ENCODE measurements at regions not wholly inside any gene's neighbourhood (a gene's known extent, or its start where the extent isn't known, plus 50 kb on each side); places are given as distances from the start of the nearest gene placed in this dataset.
"Not testable (repeated sequence)": the region's sequence is repeated elsewhere in the genome, so short reads cannot be mapped to it uniquely, and the experiment has no call there.

- DNase-seq (ENCODE audit: low read depth in 4 of 4, low spot score in 2 of 4): not testable (repeated sequence)
Measured at GRCh38 chr10:71106151-71106550, 106.2 kb upstream of the UNC5B start.

GRCh38 chr10:71107117-71107516 is 105.3 kb upstream of the UNC5B start:
- DNase-seq (ENCODE audit: low read depth in 4 of 4, low spot score in 2 of 4): not testable (repeated sequence)

- not testable (repeated sequence) for DNase-seq (ENCODE audit: low read depth in 4 of 4, low spot score in 2 of 4)
Measured at GRCh38 chr10:71108042-71108441, 104.3 kb upstream of the UNC5B start.

GRCh38 chr10:71112138-71112785 is 100.1 kb upstream of the UNC5B start:
- no peak for DNase-seq (ENCODE audit: low read depth in 4 of 4, low spot score in 2 of 4)

GRCh38 chr10:71116426-71116825 is 95.9 kb upstream of the UNC5B start:
- DNase-seq (ENCODE audit: low read depth in 4 of 4, low spot score in 2 of 4): no peak

- not testable (repeated sequence) for DNase-seq (ENCODE audit: low read depth in 4 of 4, low spot score in 2 of 4)
Measured at GRCh38 chr10:71117589-71117988, 94.8 kb upstream of the UNC5B start.

- no peak for DNase-seq (ENCODE audit: low read depth in 4 of 4, low spot score in 2 of 4)
Measured at GRCh38 chr10:71123023-71123422, 89.3 kb upstream of the UNC5B start.

GRCh38 chr10:71124921-71125748 is 87.2 kb upstream of the UNC5B start:
- no peak for DNase-seq (ENCODE audit: low read depth in 4 of 4, low spot score in 2 of 4)

- DNase-seq (ENCODE audit: low read depth in 4 of 4, low spot score in 2 of 4): no peak
Measured at GRCh38 chr10:71125749-71126107, 86.6 kb upstream of the UNC5B start.

- DNase-seq (ENCODE audit: low read depth in 4 of 4, low spot score in 2 of 4): no peak
Measured at GRCh38 chr10:71126432-71126831, 85.9 kb upstream of the UNC5B start.

GRCh38 chr10:71127104-71127503 is 85.3 kb upstream of the UNC5B start:
- no peak for DNase-seq (ENCODE audit: low read depth in 4 of 4, low spot score in 2 of 4)

- DNase-seq (ENCODE audit: low read depth in 4 of 4, low spot score in 2 of 4): no peak
Measured at GRCh38 chr10:71127773-71128172, 84.6 kb upstream of the UNC5B start.

- no peak for DNase-seq (ENCODE audit: low read depth in 4 of 4, low spot score in 2 of 4)
Measured at GRCh38 chr10:71128311-71128980, 83.9 kb upstream of the UNC5B start.

- no peak for DNase-seq (ENCODE audit: low read depth in 4 of 4, low spot score in 2 of 4)
Measured at GRCh38 chr10:71131096-71131495, 81.3 kb upstream of the UNC5B start.

GRCh38 chr10:71131508-71132088 is 80.8 kb upstream of the UNC5B start:
- no peak for DNase-seq (ENCODE audit: low read depth in 4 of 4, low spot score in 2 of 4)

- no peak for DNase-seq (ENCODE audit: low read depth in 4 of 4, low spot score in 2 of 4)
Measured at GRCh38 chr10:71132321-71132810, 80.0 kb upstream of the UNC5B start.

- DNase-seq (ENCODE audit: low read depth in 4 of 4, low spot score in 2 of 4): no peak
Measured at GRCh38 chr10:71133710-71134686, 78.4 kb upstream of the UNC5B start.

- DNase-seq (ENCODE audit: low read depth in 4 of 4, low spot score in 2 of 4): no peak
Measured at GRCh38 chr10:71134732-71135211, 77.6 kb upstream of the UNC5B start.

GRCh38 chr10:71135236-71135635 is 77.1 kb upstream of the UNC5B start:
- no peak for DNase-seq (ENCODE audit: low read depth in 4 of 4, low spot score in 2 of 4)
